HG03108 (cell line): ENCODE measurements at regions not wholly inside any gene's neighbourhood (a gene's known extent, or its start where the extent isn't known, plus 50 kb on each side); places are given as distances from the start of the nearest gene placed in this dataset.

Experiments
- ATAC-seq: cut with Tn5 transposase; IDR thresholded peaks from one replicate; pipeline ENCODE4 v1.9.1; 2021; ENCODE audit warnings: moderate library complexity; ENCODE audit not compliant: unreplicated experiment

DNA sequence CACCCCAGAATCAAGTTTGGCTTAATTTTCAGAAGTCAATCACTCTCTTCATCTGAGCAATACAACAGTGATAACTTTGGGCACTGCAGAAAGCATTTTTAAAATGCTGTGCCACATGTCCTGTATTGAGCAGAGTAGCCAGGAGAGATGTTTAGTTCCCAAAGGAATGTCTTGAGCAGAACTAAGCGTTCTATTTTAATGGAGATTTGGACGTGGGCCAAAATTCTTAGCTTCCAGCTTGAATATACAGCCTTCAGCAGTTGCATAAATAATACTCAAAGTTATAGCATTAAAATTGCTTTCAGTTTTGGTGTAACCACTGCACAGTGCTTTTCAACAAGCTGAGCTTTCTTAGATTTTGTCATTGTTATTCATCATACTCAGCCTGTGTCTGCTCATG, 679.2 kb downstream of the NLGN4X start:
- no peak for ATAC-seq

DNA sequence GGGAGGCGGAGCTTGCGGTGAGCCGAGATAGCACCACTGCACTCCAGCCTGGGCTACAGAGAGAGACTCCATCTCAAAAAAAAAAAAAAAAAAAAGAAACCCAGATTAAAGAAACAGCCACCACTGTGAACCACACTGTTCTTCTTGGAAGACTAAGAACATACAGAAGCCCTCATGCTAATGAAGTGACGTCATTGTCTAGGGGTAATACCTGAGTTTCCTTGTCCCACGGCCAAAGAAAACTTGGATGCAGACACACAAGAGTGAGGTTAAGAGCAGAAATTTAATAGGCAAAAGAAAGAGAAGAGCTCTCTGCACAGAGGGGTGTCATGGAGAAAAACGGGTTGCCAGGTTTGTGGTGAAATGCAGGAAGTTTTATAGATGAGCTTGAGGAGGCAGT, 691.6 kb downstream of the NLGN4X start:
- no peak for ATAC-seq

DNA sequence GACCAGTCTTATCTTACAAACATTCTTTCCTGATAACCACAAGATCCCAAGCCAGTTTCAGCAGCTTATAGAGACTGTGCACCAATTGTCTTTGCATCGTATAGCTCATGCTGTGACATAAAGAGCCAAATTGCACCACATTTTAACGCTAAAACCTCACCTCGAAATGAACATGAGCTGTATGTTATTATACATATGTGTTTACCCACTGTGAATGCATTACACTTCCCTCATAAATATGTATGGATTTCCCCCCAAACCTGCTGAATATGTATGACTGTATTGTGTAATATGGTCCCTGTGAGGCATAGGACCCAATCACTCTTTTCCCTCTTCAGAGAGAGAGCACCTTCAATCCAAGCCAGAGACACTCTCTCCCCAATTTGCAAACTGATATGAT, 692.4 kb downstream of the NLGN4X start:
- ATAC-seq, result no peak

GRCh38 chrX:5528057-5528456, 700.6 kb downstream of the NLGN4X start:
- ATAC-seq, result no peak

- ATAC-seq, result no peak
Observed at GRCh38 chrX:5526191-5526590, 702.5 kb downstream of the NLGN4X start.

- ATAC-seq, result no peak
Observed at GRCh38 chrX:5490786-5491563, 737.7 kb downstream of the NLGN4X start.

DNA sequence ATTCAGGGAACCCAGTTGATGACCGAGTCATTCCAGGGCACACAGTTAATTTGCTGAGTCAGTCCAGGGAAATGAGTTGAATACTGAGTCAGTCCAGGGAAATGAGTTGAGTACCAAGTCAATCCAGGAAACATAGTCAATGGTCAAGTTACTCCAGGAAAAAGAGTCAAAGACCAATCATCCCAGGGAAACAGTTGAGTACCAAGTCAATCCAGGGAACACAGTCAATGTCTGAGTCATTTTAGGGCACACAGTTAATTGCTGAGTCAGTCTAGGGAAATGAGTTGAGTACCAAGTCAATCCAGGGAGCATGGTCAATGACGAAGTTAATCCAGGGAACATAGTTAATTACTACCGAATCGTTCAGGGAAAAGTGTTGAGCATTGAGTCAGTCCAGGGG, 754.4 kb downstream of the NLGN4X start:
- no peak for ATAC-seq

DNA sequence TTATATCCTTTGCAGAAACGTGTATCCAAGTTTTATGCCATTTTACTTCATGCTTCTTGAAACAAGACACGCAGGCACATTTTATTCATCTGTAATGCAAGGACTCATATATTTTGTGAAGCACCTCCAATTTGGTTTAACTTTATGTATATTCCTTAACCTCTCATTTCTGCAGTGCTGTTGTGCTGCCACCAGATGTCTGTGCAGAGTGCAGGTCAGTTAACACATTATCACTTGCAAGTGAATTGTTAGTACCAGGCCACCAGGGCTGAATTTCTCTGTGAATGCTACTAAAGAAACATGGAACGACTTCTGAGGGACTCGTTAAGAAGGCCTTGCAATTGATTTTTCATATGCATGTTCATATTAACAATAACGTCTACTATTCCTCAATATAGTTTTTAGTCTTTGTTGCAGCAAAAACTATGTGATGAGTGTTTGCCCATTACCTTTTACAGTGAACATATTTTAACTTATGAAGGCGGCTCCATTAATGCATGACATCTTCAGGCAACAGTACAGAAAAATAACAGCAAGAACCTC, 770.3 kb downstream of the NLGN4X start:
- ATAC-seq, result no peak

DNA sequence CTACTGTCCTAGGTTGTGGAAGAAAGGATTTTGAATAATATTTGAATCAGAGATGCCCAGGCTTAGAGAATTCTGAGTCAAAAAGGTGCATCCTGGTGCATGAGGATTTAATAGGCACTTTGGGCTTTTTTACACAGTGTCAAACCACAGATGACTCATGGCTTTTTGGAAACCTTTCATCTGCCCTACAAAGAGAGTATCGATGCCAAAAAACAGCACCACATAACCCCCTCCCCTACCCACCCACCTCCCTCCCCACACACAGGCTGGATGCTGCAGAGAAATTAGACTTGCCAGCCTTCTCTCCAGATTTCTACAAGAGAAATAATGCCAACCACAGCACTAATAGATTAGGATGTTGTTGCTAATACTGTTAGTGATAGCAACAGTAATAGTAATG, 779.3 kb downstream of the NLGN4X start:
- no peak for ATAC-seq

- no peak for ATAC-seq
Observed at GRCh38 chrX:5431823-5432222, 796.8 kb downstream of the NLGN4X start.

DNA sequence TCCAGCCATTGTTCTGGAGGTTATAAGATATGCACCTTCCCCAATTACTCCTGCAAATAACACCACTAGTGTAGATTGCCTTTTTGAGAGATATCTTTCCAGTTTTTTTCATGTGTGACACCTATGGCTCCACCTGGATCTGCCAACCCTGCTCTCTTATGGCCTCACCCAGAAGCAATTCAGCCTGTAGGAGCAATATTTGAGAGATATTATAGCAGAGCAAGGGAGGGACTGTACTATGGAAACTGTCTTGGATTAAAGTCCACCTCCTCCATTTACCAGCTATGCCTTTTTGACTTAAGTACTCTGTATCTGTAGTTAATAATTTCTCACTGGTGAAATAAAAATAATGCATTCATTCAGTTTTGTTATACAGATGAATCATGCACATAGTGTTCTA, 803.5 kb downstream of the NLGN4X start:
- ATAC-seq, result no peak

- no peak for ATAC-seq
Observed at GRCh38 chrX:5417381-5417780, 811.3 kb downstream of the NLGN4X start.

DNA sequence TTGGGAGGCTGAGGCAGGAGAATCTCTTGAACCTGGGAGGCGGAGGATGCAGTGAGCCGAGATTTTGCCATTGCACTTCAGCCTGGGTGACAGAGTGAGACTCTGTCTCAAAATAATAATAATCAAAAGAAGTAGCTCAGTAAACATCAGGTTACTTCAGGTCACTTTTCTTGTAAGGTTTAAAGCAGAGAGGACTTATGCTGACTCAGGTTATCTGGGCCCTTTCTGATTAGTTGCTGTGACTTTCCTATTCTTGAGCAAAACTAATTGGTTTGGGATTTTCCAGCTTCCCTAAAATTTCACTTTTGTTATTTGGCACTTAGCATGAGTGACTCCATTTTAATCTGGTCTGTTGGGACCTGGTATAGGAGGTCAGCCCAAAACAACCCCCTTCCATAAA, 812.9 kb downstream of the NLGN4X start:
- no peak for ATAC-seq

DNA sequence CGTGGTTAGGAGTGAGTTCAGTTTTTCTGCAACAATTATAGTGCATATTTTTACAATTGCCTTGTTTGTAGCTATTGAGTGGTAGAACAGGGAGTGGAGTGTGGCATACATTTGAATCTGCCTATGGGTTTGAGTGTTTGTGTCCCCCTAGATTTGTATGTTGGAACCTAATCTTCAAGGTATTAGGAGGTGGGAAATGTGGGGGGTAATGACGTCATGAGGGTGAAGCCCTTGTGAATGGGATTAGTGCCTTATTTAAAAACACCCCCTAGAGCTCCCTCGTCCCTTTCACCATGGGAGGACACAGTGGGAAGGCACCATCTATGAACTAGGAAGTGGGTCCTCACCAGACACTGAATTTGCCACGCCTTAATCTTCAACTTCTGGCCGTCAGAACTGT, 819.6 kb downstream of the NLGN4X start:
- no peak for ATAC-seq

GRCh38 chrX:5402461-5402860, 826.2 kb downstream of the NLGN4X start:
- ATAC-seq, result no peak

- no peak for ATAC-seq
Observed at GRCh38 chrX:5399403-5399802, 829.3 kb downstream of the NLGN4X start.

GRCh38 chrX:5397409-5397808, 831.3 kb downstream of the NLGN4X start:
- ATAC-seq, result no peak

- no peak for ATAC-seq
Observed at GRCh38 chrX:5390376-5390775, 838.3 kb downstream of the NLGN4X start.

DNA sequence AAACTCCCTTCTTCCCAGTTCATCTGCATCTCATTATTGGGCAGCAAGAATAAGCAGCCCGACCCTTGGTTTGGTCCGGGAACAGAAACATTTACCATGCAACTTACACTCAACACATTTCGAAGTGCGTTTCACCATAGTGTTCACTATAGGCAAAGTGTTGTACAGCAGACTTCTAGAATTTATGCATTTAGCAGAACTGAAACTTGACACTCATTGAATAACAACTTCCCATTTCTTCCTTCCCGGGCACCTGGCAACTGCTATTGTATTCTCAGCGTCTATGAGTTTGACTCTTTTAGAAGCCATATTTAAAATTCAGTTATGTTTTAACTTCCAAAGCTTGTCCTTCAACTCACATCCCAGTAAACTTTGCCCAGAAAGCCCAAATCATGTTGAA, 840.6 kb downstream of the NLGN4X start:
- ATAC-seq, result no peak

DNA sequence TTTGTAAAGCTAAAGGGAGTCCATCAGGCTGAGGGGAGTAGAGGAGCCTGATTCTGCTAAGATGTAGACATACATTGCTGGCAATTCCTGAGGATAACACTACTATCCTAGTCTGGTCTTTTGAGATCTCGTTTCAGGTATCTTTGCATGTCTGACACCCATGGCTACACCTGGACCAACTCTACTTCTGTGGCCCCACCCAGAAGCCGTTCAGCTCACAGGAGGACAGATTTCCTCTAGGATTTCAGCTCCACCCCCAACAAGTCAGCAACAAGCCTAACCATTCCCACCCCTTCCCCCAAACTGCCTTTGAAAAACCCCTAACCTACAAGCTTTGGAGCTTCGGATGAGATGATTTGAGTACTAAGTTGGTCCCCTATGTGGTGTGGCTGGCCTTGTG, 848.2 kb downstream of the NLGN4X start:
- no peak for ATAC-seq

GRCh38 chrX:5341902-5342301, 886.8 kb downstream of the NLGN4X start:
- no peak for ATAC-seq

GRCh38 chrX:5337160-5337559, 891.5 kb downstream of the NLGN4X start:
- ATAC-seq, result no peak

- ATAC-seq, result no peak
Observed at GRCh38 chrX:5324546-5324945, 904.1 kb downstream of the NLGN4X start.
